ENCODE measurements at regions not wholly inside any gene's neighbourhood (a gene's known extent, or its start where the extent isn't known, plus 50 kb on each side); places are given as distances from the start of the nearest gene placed in this dataset.
A peak's percentile ranks its signal among the peaks of the same experiment; 100 is the strongest.

DNA sequence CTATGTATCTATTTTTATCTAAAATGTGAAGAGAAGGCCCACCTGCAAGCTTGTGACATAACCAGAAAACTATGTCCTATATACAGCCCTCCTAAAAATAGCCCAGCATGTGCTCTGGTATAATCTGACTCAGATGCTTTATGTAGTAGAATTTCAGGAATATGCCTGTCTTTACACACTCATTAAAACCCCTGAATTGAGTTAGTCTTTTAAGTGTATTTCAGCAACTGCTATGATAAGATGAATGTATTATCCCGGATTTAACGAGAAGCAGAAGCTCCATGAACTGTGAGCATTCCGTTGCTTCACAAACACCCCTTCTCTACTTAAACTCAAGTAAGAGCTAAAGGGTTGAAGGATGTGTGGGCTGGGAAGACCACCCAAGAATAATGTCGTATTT is 89.9 kb upstream of the PRICKLE1 start:
- H2BK120ac ChIP-seq (ENCODE audit: low read depth, low read length): no peak overlapping the region
- H3K4me2 ChIP-seq (ENCODE audit: low read length, poor library complexity, severe bottlenecking): no peak overlapping the region
- peak; percentile 20 for DNase-seq
- no peak overlapping the region for H3K23ac ChIP-seq (ENCODE audit: low read length in 2 of 2)
- no peak overlapping the region for H2AK5ac ChIP-seq (ENCODE audit: low read length, severe bottlenecking)
- no peak overlapping the region for H3K14ac ChIP-seq (ENCODE audit: low read length in 2 of 2)
- H3K4me1 ChIP-seq (ENCODE audit: control insufficient read depth, insufficient read depth, low read depth, low read length): peaks cover 4% of the 10 kb centered on the region
- no peak overlapping the region for H4K91ac ChIP-seq (ENCODE audit: low read length)
- H3K9me3 ChIP-seq (ENCODE audit: control insufficient read depth, low read length): no peaks in the 10 kb centered on the region
- H3K79me1 ChIP-seq (replicated peaks; ENCODE audit: low read length, poor library complexity, severe bottlenecking): no peaks in the 10 kb centered on the region
- no peak overlapping the region for H3K4ac ChIP-seq (ENCODE audit: low read depth in 1 of 2, low read length in 2 of 2)
- no peak overlapping the region for H2BK12ac ChIP-seq (ENCODE audit: low read length in 2 of 2)
- H2BK15ac ChIP-seq (ENCODE audit: low read depth, poor library complexity, severe bottlenecking): no peak overlapping the region
- no peaks in the 10 kb centered on the region for H3K27me3 ChIP-seq (ENCODE audit: control insufficient read depth in 1 of 2, insufficient read depth in 1 of 2, low read length in 2 of 2)
- no peak overlapping the region for H2AFZ ChIP-seq (ENCODE audit: low read depth, low read length)
- no peaks in the 10 kb centered on the region for H3K36me3 ChIP-seq (ENCODE audit: control insufficient read depth in 1 of 2, insufficient read depth in 2 of 2, low read depth in 1 of 2, low read length in 2 of 2)
- no peak overlapping the region for H4K8ac ChIP-seq (ENCODE audit: low read length)
- no peak overlapping the region for H3K18ac ChIP-seq (ENCODE audit: low read depth in 1 of 2, low read length in 2 of 2)
- no peak overlapping the region for H3K4me3 ChIP-seq (ENCODE audit: insufficient read depth in 1 of 2, low read depth in 1 of 2, low read length in 2 of 2)
- H3K9ac ChIP-seq (ENCODE audit: low read length): no peak overlapping the region
- H3K27ac ChIP-seq (ENCODE audit: low read length, poor library complexity, severe bottlenecking): no peak overlapping the region
- no peak overlapping the region for H2BK5ac ChIP-seq (ENCODE audit: low read depth, low read length, poor library complexity, severe bottlenecking)
- WGBS: no CpG with 5 or more reads among the region's 4 CpGs

DNA sequence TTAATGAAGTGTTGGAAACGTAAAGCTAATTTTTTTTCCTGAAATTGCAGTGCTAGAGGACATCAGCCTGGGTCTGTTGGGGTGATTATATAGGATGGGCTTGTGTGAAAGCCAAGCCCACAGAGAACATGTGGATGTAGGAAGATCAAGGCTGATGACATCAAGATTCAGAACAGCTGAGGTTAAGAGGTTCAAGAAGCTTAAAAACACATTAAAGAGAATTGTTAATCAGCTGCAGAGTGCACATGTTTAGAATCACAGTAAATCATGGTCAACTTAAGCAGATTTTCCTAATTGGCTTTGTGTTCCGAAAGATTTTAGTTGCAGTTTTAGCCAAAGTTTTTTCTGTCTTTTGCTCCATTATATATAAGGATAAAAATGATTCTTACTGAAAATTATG is 87.9 kb upstream of the PRICKLE1 start:
- peaks cover 2% of the 10 kb centered on the region for H3K4me1 ChIP-seq (ENCODE audit: control insufficient read depth, insufficient read depth, low read depth, low read length)
- H2BK12ac ChIP-seq (ENCODE audit: low read length in 2 of 2): no peak overlapping the region
- H3K27me3 ChIP-seq (ENCODE audit: control insufficient read depth in 1 of 2, insufficient read depth in 1 of 2, low read length in 2 of 2): no peaks in the 10 kb centered on the region
- H3K9me3 ChIP-seq (ENCODE audit: control insufficient read depth, low read length): no peaks in the 10 kb centered on the region
- no peak for DNase-seq
- no peak overlapping the region for H3K23ac ChIP-seq (ENCODE audit: low read length in 2 of 2)
- H4K8ac ChIP-seq (ENCODE audit: low read length): no peak overlapping the region
- WGBS: 73% methylated on average over 1 of the region's 2 CpGs
- H2BK5ac ChIP-seq (ENCODE audit: low read depth, low read length, poor library complexity, severe bottlenecking): no peak overlapping the region
- H3K4me3 ChIP-seq (ENCODE audit: insufficient read depth in 1 of 2, low read depth in 1 of 2, low read length in 2 of 2): no peak overlapping the region
- no peak overlapping the region for H3K9ac ChIP-seq (ENCODE audit: low read length)
- H3K4me2 ChIP-seq (ENCODE audit: low read length, poor library complexity, severe bottlenecking): no peak overlapping the region
- no peaks in the 10 kb centered on the region for H3K36me3 ChIP-seq (ENCODE audit: control insufficient read depth in 1 of 2, insufficient read depth in 2 of 2, low read depth in 1 of 2, low read length in 2 of 2)
- no peak overlapping the region for H3K27ac ChIP-seq (ENCODE audit: low read length, poor library complexity, severe bottlenecking)
- no peak overlapping the region for H2AFZ ChIP-seq (ENCODE audit: low read depth, low read length)
- H2AK5ac ChIP-seq (ENCODE audit: low read length, severe bottlenecking): no peak overlapping the region
- no peak overlapping the region for H3K14ac ChIP-seq (ENCODE audit: low read length in 2 of 2)
- H3K4ac ChIP-seq (ENCODE audit: low read depth in 1 of 2, low read length in 2 of 2): no peak overlapping the region
- no peak overlapping the region for H4K91ac ChIP-seq (ENCODE audit: low read length)
- no peaks in the 10 kb centered on the region for H3K79me1 ChIP-seq (replicated peaks; ENCODE audit: low read length, poor library complexity, severe bottlenecking)
- H2BK120ac ChIP-seq (ENCODE audit: low read depth, low read length): no peak overlapping the region
- H2BK15ac ChIP-seq (ENCODE audit: low read depth, poor library complexity, severe bottlenecking): no peak overlapping the region
- H3K18ac ChIP-seq (ENCODE audit: low read depth in 1 of 2, low read length in 2 of 2): no peak overlapping the region

DNA sequence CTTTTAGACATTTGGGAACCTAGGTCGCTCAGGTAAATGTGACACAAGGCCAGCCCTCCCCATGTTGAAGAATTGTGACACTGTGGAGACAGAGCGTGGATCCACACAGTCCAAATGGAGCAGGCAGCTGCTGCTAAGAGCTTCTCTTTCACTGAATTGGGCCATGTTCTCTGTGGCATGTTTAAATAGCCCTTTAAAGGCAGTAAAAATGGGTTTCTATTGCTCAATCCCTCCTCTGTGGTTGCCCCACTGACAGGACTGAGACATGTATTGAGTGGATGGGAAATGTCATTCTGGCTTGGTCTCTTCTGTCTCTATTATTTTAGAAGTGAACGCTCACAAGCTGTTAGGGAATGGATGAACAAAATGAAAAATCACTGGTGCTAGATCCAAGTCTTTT is 84.0 kb upstream of the PRICKLE1 start:
- no peak overlapping the region for H3K4ac ChIP-seq (ENCODE audit: low read depth in 1 of 2, low read length in 2 of 2)
- H3K18ac ChIP-seq (ENCODE audit: low read depth in 1 of 2, low read length in 2 of 2): no peak overlapping the region
- H3K27me3 ChIP-seq (ENCODE audit: control insufficient read depth in 1 of 2, insufficient read depth in 1 of 2, low read length in 2 of 2): no peaks in the 10 kb centered on the region
- no peak overlapping the region for H2BK120ac ChIP-seq (ENCODE audit: low read depth, low read length)
- WGBS: 72% methylated on average over 2 of the region's 3 CpGs
- no peak overlapping the region for H3K27ac ChIP-seq (ENCODE audit: low read length, poor library complexity, severe bottlenecking)
- H2AFZ ChIP-seq (ENCODE audit: low read depth, low read length): no peak overlapping the region
- no peak overlapping the region for H3K23ac ChIP-seq (ENCODE audit: low read length in 2 of 2)
- H3K4me3 ChIP-seq (ENCODE audit: insufficient read depth in 1 of 2, low read depth in 1 of 2, low read length in 2 of 2): no peak overlapping the region
- H4K8ac ChIP-seq (ENCODE audit: low read length): no peak overlapping the region
- DNase-seq: no peak
- H2BK5ac ChIP-seq (ENCODE audit: low read depth, low read length, poor library complexity, severe bottlenecking): no peak overlapping the region
- no peaks in the 10 kb centered on the region for H3K36me3 ChIP-seq (ENCODE audit: control insufficient read depth in 1 of 2, insufficient read depth in 2 of 2, low read depth in 1 of 2, low read length in 2 of 2)
- no peaks in the 10 kb centered on the region for H3K79me1 ChIP-seq (replicated peaks; ENCODE audit: low read length, poor library complexity, severe bottlenecking)
- H2BK12ac ChIP-seq (ENCODE audit: low read length in 2 of 2): no peak overlapping the region
- H4K91ac ChIP-seq (ENCODE audit: low read length): no peak overlapping the region
- H2AK5ac ChIP-seq (ENCODE audit: low read length, severe bottlenecking): no peak overlapping the region
- H3K4me1 ChIP-seq (ENCODE audit: control insufficient read depth, insufficient read depth, low read depth, low read length): no peaks in the 10 kb centered on the region
- no peaks in the 10 kb centered on the region for H3K9me3 ChIP-seq (ENCODE audit: control insufficient read depth, low read length)
- no peak overlapping the region for H3K9ac ChIP-seq (ENCODE audit: low read length)
- no peak overlapping the region for H3K14ac ChIP-seq (ENCODE audit: low read length in 2 of 2)
- H3K4me2 ChIP-seq (ENCODE audit: low read length, poor library complexity, severe bottlenecking): no peak overlapping the region
- H2BK15ac ChIP-seq (ENCODE audit: low read depth, poor library complexity, severe bottlenecking): no peak overlapping the region

DNA sequence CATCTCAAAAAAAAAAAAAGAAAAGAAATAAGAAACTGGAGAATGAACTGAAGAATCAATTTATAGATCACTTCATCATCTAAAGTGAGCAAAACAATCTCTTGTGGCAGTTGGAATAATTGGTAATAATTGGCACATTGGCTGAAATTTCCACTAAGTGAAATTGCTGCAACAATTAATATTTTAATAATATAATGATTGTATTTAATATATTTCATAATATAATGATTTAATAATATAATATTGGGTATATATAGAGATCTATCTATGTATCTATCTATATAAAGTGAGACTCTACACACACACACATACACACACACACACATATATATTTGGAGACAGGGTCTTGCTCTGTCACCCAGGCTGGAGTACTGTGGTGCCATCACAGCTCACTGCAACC is 81.2 kb upstream of the PRICKLE1 start:
- H3K79me1 ChIP-seq (replicated peaks; ENCODE audit: low read length, poor library complexity, severe bottlenecking): no peaks in the 10 kb centered on the region
- H3K36me3 ChIP-seq (ENCODE audit: control insufficient read depth in 1 of 2, insufficient read depth in 2 of 2, low read depth in 1 of 2, low read length in 2 of 2): no peaks in the 10 kb centered on the region
- no peak overlapping the region for H3K14ac ChIP-seq (ENCODE audit: low read length in 2 of 2)
- no peak for DNase-seq
- H4K8ac ChIP-seq (ENCODE audit: low read length): no peak overlapping the region
- H3K9me3 ChIP-seq (ENCODE audit: control insufficient read depth, low read length): no peaks in the 10 kb centered on the region
- H2AK5ac ChIP-seq (ENCODE audit: low read length, severe bottlenecking): no peak overlapping the region
- H2BK15ac ChIP-seq (ENCODE audit: low read depth, poor library complexity, severe bottlenecking): no peak overlapping the region
- no peak overlapping the region for H3K4me2 ChIP-seq (ENCODE audit: low read length, poor library complexity, severe bottlenecking)
- H3K4me1 ChIP-seq (ENCODE audit: control insufficient read depth, insufficient read depth, low read depth, low read length): no peaks in the 10 kb centered on the region
- no peak overlapping the region for H2AFZ ChIP-seq (ENCODE audit: low read depth, low read length)
- H2BK120ac ChIP-seq (ENCODE audit: low read depth, low read length): no peak overlapping the region
- H3K27me3 ChIP-seq (ENCODE audit: control insufficient read depth in 1 of 2, insufficient read depth in 1 of 2, low read length in 2 of 2): no peaks in the 10 kb centered on the region
- H3K9ac ChIP-seq (ENCODE audit: low read length): no peak overlapping the region
- H3K23ac ChIP-seq (ENCODE audit: low read length in 2 of 2): no peak overlapping the region
- no peak overlapping the region for H2BK12ac ChIP-seq (ENCODE audit: low read length in 2 of 2)
- H3K4ac ChIP-seq (ENCODE audit: low read depth in 1 of 2, low read length in 2 of 2): no peak overlapping the region
- H3K4me3 ChIP-seq (ENCODE audit: insufficient read depth in 1 of 2, low read depth in 1 of 2, low read length in 2 of 2): no peak overlapping the region
- no peak overlapping the region for H3K18ac ChIP-seq (ENCODE audit: low read depth in 1 of 2, low read length in 2 of 2)
- H2BK5ac ChIP-seq (ENCODE audit: low read depth, low read length, poor library complexity, severe bottlenecking): no peak overlapping the region
- H3K27ac ChIP-seq (ENCODE audit: low read length, poor library complexity, severe bottlenecking): no peak overlapping the region
- no peak overlapping the region for H4K91ac ChIP-seq (ENCODE audit: low read length)
